ENCODE measurements at regions not wholly inside any gene's neighbourhood (a gene's known extent, or its start where the extent isn't known, plus 50 kb on each side); places are given as distances from the start of the nearest gene placed in this dataset.

- TF ChIP-seq POLR2A (IDR thresholded peaks at IDR 0.05) (no peak), CTCF (IDR thresholded peaks at IDR 0.05) (no peak)
These were observed 240.0 kb upstream of the SERP2 start for GRCh38 chr13:44133626-44134025.

Data from transverse colon (tissue), 3 donors.